ENCODE measurements at regions not wholly inside any gene's neighbourhood (a gene's known extent, or its start where the extent isn't known, plus 50 kb on each side); places are given as distances from the start of the nearest gene placed in this dataset.

DNA sequence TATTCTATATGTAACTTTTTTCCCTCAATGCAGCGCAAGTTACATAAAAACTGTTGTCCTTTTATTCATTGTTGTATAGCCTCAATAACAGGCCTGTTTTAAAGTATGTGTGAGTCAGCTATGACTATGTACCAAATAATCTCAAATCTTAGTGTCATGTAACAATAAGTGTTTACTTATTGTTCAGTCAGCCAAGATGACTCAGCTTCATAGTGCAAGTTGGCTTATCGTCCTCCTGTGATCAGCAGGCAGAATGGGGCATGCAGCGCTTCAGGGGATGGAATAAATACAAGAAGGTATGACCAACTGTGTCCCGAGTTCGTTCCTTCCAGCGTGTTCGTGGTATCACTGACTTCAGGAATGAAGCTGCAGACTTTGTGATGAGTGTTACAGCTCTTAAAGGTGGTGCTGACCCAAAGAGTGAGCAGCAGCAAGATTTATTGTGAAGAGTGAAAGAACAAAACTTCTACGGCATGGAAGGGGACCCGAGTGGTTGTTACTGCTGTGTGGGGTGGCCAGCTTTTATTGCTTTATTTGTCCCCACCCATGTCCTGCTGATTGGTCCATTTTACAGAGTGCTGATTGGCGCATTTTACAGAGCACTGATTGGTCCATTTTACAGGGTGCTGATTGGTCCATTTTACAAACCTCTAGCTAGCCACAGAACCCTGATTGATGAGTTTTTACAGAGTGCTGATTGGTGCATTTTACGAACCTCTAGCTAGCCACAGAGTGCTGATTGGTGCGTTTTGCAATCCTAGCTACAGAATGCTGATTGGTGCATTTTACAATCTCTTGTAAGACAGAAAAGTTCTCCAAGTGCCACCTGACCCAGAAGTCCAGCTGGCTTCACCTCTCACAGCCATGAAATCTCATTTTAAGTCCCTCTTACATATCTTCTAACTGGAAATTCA is 1016.0 kb downstream of the MCTP2 start:
- TF ChIP-seq, protein P1, sequence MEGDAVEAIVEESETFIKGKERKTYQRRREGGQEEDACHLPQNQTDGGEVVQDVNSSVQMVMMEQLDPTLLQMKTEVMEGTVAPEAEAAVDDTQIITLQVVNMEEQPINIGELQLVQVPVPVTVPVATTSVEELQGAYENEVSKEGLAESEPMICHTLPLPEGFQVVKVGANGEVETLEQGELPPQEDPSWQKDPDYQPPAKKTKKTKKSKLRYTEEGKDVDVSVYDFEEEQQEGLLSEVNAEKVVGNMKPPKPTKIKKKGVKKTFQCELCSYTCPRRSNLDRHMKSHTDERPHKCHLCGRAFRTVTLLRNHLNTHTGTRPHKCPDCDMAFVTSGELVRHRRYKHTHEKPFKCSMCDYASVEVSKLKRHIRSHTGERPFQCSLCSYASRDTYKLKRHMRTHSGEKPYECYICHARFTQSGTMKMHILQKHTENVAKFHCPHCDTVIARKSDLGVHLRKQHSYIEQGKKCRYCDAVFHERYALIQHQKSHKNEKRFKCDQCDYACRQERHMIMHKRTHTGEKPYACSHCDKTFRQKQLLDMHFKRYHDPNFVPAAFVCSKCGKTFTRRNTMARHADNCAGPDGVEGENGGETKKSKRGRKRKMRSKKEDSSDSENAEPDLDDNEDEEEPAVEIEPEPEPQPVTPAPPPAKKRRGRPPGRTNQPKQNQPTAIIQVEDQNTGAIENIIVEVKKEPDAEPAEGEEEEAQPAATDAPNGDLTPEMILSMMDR (IDR thresholded peaks at IDR 0.05), result no peak
- TF ChIP-seq POLR2A (IDR thresholded peaks at IDR 0.05), result no peak
